A673 (cell line): ENCODE measurements at regions not wholly inside any gene's neighbourhood (a gene's known extent, or its start where the extent isn't known, plus 50 kb on each side); places are given as distances from the start of the nearest gene placed in this dataset.

Experiments used
- BruUV-seq: library from RNA; stranded (reverse); fragments of 400-500 nt; replicated peaks from 2 replicates; lab custom pipeline; 2021; lab: Mats Ljungman, UMichigan
- CTCF ChIA-PET: fragments of 300-600 bp; sonication (Branson Sonifier 250); formaldehyde crosslinking; loops from one replicate; lab custom pipeline; 2022; ENCODE audit warnings: antibody characterized with exemption; lab: Charles Lee
- POLR2A ChIA-PET: fragments of 300-600 bp; sonication (Branson Sonifier 250); formaldehyde crosslinking; loops from one replicate; lab custom pipeline; 2022; ENCODE audit warnings: antibody characterized with exemption; ENCODE audit not compliant: low non-redundant PET; lab: Charles Lee
- DNase-seq: peaks from one replicate; pipeline ENCODE4 v3.0.0-alpha.2; 2015; ENCODE audit warnings: low spot score
- H3K27ac ChIP-seq: fragments of 200-600 bp; sonication (generic); 2 replicates; pipeline ENCODE4 v1.5.1; 2016; ENCODE audit warnings: mixed run types, low read depth, mild to moderate bottlenecking, mixed read lengths, antibody characterized with exemption, low read length; ENCODE audit not compliant: poor library complexity, severe bottlenecking
- H3K27me3 ChIP-seq: fragments of 200-600 bp; sonication (generic); replicated peaks from 2 replicates; pipeline ENCODE4 v1.6.1; 2017; ENCODE audit warnings: mixed run types, low read depth, mild to moderate bottlenecking, mixed read lengths, antibody characterized with exemption, low read length; ENCODE audit not compliant: insufficient read depth, poor library complexity
- H3K36me3 ChIP-seq: fragments of 200-600 bp; sonication (generic); 2 replicates; pipeline ENCODE4 v1.6.1; 2016; ENCODE audit warnings: mixed run types, mild to moderate bottlenecking, mixed read lengths, antibody characterized with exemption, low read length; ENCODE audit not compliant: insufficient read depth, poor library complexity, severe bottlenecking
- H3K4me1 ChIP-seq: fragments of 200-600 bp; sonication (generic); 2 replicates; pipeline ENCODE4 v1.6.1; 2017; ENCODE audit warnings: mixed run types, mild to moderate bottlenecking, mixed read lengths, antibody characterized with exemption, low read length; ENCODE audit not compliant: insufficient read depth, poor library complexity, severe bottlenecking
- H3K4me3 ChIP-seq: fragments of 200-600 bp; sonication (generic); 2 replicates; pipeline ENCODE4 v1.5.1; 2016; ENCODE audit warnings: low read depth, mixed run types, mild to moderate bottlenecking, mixed read lengths, low read length; ENCODE audit not compliant: poor library complexity, severe bottlenecking
- H3K9me3 ChIP-seq: fragments of 200-600 bp; sonication (generic); 2 replicates; pipeline ENCODE4 v1.6.1; 2016; ENCODE audit warnings: mixed run types, low read depth, mild to moderate bottlenecking, mixed read lengths, antibody characterized with exemption, low read length; ENCODE audit not compliant: poor library complexity, severe bottlenecking
- CTCF ChIP-seq: fragments of 300-800, 200-600 bp; sonication (generic); conservative IDR thresholded peaks from 2 replicates; pipeline ENCODE4 v1.5.1; 2017; ENCODE audit warnings: low read depth, mild to moderate bottlenecking, antibody characterized with exemption, low read length, moderate library complexity, mixed read lengths
- EZH2 ChIP-seq: fragments of 200-600 bp; sonication (generic); IDR thresholded peaks from 2 replicates; pipeline ENCODE4 v1.6.1; 2017; ENCODE audit warnings: borderline replicate concordance, low read depth, mild to moderate bottlenecking, mixed read lengths, antibody characterized with exemption, low read length; ENCODE audit not compliant: poor library complexity, severe bottlenecking
- intact Hi-C: fragments of 100-400 bp; cut with micrococcal nuclease; formaldehyde crosslinking; loops from one replicate; pipeline ENCODE4 v1.10.0; 2022; ENCODE audit not compliant: unreplicated experiment

DNA sequence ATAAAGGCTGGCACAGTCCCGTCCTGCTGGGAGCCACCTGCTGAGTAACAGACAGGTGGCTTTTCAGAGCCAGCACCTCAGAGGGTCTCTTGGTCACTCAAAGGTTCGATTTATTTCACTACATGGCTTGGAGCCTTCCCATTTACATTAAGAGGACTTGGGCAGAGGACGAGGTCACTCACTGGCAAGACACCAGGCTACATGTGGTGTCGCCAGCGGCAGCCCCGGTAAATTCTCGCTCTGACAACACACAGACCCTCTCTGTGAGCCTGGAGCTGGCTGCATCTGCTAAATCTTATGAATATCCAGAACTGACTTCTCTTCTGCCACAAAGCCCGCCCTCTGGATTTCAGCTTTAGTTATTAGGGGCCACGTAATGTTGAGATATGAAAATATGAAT, 254.7 kb downstream of the VAPA start:
- H3K27me3 ChIP-seq = no peaks in the 10 kb centered on the region
- TF ChIP-seq CTCF = no peak
- no peak overlapping the region for H3K4me3 ChIP-seq
- intact Hi-C loops = no loop called here
- no TSS peak for BruUV-seq
- no peaks in the 10 kb centered on the region for H3K9me3 ChIP-seq
- ChIA-PET POLR2A (no interaction called here), CTCF (no interaction called here)
- no peak for DNase-seq
- no peaks in the 10 kb centered on the region for H3K36me3 ChIP-seq
- no peak overlapping the region for H3K27ac ChIP-seq
- no peaks in the 10 kb centered on the region for H3K4me1 ChIP-seq

DNA sequence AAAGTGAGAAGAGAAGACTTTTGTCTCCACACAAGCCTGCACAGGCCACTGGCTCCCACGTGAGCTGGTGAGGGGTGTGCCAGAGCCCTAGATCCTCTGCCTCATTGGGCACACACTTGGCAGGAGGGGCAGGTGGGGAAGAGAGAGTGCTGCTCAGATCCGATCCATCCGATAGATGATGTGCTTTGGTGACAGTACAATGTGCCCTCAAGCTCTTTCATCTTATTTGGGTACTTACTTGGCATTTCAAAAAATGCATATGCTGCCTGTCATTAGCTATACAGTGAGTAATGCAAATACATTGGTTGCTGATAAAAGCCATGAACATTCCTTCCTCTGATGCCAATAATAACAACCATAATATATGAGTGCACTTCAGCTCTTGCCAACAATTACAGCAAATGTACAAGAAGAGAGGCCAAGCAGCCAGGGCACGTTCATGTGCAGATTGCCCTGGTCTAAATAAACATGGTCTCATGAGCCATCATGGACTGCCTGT, 255.3 kb downstream of the VAPA start:
- CTCF ChIA-PET = no interaction called here
- POLR2A ChIA-PET = no interaction called here

DNA sequence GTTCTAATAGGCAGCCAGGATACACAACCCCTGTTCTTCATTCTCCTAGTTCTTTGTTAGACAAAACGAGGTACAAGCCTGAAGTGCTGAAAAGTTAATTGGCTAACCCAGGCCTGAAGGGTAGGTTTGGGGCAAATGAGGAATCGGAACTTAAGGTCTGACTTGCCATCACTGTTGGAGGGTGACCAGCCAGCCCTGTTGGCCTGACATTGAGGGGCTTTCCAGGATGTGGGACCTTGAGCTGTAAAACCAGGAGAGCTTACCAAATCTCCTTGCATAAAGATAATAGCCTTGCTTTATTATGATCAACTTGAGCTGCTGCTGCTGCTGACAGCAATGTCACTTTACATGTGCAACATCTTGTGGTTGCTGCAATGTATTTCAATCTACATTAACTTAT, 256.0 kb downstream of the VAPA start:
- ChIA-PET POLR2A (no interaction called here), CTCF (no interaction called here)
- Histone ChIP-seq H3K27me3 (no peaks in the 10 kb centered on the region), H3K36me3 (no peaks in the 10 kb centered on the region), H3K4me3 (no peak overlapping the region), H3K27ac (no peak overlapping the region), H3K4me1 (no peaks in the 10 kb centered on the region), H3K9me3 (no peaks in the 10 kb centered on the region)
- intact Hi-C loops = no loop called here
- TF ChIP-seq CTCF (no peak), EZH2 (no peak)
- no peak for DNase-seq
- BruUV-seq = no TSS peak

More for the DNA sequence above, 255.3 kb downstream of the VAPA start:
- H3K9me3 ChIP-seq = no peaks in the 10 kb centered on the region
- no peak overlapping the region for H3K4me3 ChIP-seq
- H3K27ac ChIP-seq = no peak overlapping the region
- intact Hi-C loops = no loop called here
- no peaks in the 10 kb centered on the region for H3K36me3 ChIP-seq
- no peaks in the 10 kb centered on the region for H3K4me1 ChIP-seq
- no peak for DNase-seq
- H3K27me3 ChIP-seq = no peaks in the 10 kb centered on the region
- no peak for TF ChIP-seq EZH2
- TF ChIP-seq CTCF = no peak
- no TSS peak for BruUV-seq
